ENCODE measurements at regions not wholly inside any gene's neighbourhood (a gene's known extent, or its start where the extent isn't known, plus 50 kb on each side); places are given as distances from the start of the nearest gene placed in this dataset.

DNA sequence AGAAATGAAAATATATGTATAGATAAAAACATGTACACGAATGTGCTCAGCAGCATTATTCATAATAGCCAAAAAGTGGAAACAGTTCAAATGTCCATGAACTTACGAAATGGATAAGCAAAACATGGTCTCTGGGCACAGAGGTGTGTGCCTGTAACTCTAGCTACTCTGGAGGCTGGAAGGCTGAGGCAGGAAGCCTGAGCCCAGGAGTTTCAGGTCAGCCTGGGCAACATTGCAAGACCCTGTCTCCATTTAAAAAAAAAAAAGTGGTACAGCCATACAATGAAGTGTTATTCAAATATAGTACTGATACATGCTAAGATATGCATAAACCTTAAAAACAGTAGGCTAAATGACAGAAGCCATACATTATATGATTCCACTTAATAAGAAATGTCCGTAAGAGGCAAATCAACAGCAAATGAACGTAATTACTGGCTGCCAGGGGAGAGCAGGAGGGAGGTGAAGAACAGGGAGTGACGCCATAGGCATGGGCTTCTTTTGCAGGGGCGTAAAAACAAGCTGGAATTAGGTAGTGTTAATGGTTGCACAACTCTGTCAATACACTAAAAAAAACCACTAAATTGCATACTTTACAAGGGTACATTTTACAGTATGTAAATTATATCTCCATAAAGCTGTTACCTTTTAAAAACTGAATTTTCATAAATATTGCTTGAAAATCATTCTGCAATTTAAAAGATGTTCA lies 87.2 kb upstream of the PLEKHM1 start:
- ChIA-PET POLR2A (no interaction called here), CTCF (no interaction called here)
- Histone ChIP-seq H3K27me3 (ENCODE audit: control insufficient read depth, insufficient read depth, low read length) (no peaks in the 10 kb centered on the region), H3K27ac (ENCODE audit: low read depth, low read length) (no peak overlapping the region), H3K4me3 (ENCODE audit: low read depth, low read length) (no peak overlapping the region), H3K9me3 (ENCODE audit: control insufficient read depth, insufficient read depth, low read length) (no peaks in the 10 kb centered on the region)
- TF ChIP-seq, protein P1, sequence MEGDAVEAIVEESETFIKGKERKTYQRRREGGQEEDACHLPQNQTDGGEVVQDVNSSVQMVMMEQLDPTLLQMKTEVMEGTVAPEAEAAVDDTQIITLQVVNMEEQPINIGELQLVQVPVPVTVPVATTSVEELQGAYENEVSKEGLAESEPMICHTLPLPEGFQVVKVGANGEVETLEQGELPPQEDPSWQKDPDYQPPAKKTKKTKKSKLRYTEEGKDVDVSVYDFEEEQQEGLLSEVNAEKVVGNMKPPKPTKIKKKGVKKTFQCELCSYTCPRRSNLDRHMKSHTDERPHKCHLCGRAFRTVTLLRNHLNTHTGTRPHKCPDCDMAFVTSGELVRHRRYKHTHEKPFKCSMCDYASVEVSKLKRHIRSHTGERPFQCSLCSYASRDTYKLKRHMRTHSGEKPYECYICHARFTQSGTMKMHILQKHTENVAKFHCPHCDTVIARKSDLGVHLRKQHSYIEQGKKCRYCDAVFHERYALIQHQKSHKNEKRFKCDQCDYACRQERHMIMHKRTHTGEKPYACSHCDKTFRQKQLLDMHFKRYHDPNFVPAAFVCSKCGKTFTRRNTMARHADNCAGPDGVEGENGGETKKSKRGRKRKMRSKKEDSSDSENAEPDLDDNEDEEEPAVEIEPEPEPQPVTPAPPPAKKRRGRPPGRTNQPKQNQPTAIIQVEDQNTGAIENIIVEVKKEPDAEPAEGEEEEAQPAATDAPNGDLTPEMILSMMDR (IDR thresholded peaks at IDR 0.05; ENCODE audit: low read depth, low read length): no peak
- no peak for DNase-seq (ENCODE audit: low read depth, low spot score)

DNA sequence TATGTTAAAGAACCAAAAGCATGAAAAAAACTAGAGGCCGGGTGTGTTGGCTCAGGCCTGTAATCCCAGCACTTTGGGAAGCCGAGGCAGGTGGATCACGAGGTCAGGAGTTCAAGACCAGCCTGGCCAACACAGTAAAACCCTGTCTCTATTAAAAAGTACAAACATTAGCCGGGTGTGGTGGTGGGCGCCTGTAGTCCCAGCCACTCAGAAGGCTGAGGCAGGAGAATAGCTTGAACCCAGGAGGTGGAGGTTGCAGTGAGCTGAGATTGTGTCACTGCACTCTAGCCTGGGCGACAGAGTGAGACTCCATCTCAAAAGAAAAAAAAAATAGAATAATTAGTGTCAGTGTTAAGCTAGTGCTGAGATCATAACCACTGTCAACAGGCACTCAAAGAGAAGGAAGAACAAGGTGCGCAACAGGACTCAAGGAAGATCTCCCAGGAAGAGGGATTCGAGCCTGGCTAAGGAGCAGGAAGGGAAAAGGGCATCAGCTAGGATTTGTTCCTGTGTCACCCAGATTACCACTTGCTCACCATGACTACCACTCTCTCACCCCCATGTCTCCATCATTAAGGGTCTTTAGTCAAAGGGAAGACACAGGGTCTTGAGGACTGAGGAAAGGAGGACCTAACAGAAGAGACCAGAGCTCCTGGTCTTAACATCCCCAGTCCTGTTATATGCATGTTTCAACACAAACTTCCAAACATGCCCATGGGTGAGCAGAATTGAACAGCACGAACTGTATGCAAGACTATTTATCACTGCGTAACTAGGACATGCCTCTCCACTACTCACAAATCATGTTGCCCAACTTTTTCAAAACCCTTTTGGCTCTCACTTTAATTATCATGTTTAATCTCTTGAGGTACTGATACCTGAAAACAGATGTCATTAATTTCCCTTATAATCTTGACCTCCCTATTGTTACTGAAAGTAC lies 88.3 kb upstream of the PLEKHM1 start:
- no peak overlapping the region for H3K27ac ChIP-seq (ENCODE audit: low read depth, low read length)
- POLR2A ChIA-PET: no interaction called here
- no peaks in the 10 kb centered on the region for H3K27me3 ChIP-seq (ENCODE audit: control insufficient read depth, insufficient read depth, low read length)
- TF ChIP-seq, protein P1 (IDR thresholded peaks at IDR 0.05; ENCODE audit: low read depth, low read length): no peak
- H3K4me3 ChIP-seq (ENCODE audit: low read depth, low read length): no peak overlapping the region
- no peak for DNase-seq (ENCODE audit: low read depth, low spot score)
- CTCF ChIA-PET: no interaction called here
- no peaks in the 10 kb centered on the region for H3K9me3 ChIP-seq (ENCODE audit: control insufficient read depth, insufficient read depth, low read length)

DNA sequence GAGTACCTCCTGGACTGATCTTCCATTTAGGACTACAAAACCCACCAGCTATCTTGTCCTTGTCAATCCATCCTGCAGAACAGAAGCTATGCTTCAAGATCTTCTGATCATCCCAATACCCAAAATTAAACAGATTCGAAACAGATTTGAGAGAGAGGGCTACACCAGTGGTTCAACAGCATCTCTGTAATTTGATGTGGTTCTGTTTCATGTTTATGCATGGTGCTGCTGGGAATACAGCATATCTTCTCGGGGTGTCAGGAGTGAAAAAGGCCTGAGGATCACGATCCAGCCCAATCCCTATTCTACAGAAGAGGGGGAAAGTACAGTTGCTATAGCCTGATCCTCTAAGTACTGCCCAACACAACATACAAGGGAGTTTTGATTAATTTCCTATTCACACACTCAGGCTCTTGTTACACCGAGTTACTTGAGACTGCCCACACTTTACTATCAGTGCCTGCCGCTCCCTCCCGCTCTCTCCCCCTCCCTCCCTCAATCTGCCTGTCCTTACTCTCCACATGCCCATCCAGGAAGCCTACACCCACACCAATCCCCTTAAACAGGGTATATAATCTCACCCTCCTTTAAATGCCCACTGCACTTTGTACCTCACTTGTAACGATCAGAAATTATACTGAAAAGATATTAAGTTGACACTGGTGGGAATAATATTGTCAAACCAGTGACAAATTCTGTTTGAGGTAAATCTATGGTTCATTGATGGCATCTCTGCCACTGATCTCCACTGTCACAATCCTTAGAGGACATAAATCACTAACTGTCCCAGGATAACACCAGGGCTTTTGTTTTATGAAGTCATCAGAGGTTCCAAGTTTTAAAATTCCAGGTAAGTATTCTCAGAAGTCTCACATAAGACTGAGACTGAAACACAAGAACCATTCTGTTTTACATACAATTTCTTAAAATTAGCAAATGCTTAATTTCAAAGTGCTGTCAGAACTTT lies 89.3 kb upstream of the PLEKHM1 start:
- ChIA-PET POLR2A (no interaction called here), CTCF (no interaction called here)

DNA sequence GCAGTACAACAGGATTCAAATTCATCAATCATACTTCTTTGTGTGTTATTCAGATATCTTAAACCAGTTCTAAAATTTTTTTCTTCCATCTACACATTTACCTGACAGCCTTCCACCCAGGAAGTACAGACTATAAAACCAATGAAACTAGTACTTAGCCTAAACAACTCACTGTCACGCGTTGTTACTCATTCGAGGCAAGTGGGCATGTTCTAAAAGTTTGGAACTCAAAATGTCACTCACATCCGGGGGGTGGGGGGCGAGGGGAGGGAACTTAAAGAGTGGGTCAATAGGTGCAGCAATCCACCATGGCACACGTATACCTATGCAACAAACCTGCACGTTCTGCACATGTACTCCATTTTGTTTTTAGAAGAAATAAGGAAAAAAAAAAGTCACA lies 90.4 kb upstream of the PLEKHM1 start:
- DNase-seq (ENCODE audit: low read depth, low spot score): no peak
- H3K27me3 ChIP-seq (ENCODE audit: control insufficient read depth, insufficient read depth, low read length): no peaks in the 10 kb centered on the region
- no peak overlapping the region for H3K27ac ChIP-seq (ENCODE audit: low read depth, low read length)
- no peaks in the 10 kb centered on the region for H3K9me3 ChIP-seq (ENCODE audit: control insufficient read depth, insufficient read depth, low read length)
- no peak overlapping the region for H3K4me3 ChIP-seq (ENCODE audit: low read depth, low read length)
- TF ChIP-seq, protein P1 (IDR thresholded peaks at IDR 0.05; ENCODE audit: low read depth, low read length): no peak
- ChIA-PET CTCF (no interaction called here), POLR2A (no interaction called here)

More for the DNA sequence above, 89.3 kb upstream of the PLEKHM1 start:
- H3K27ac ChIP-seq (ENCODE audit: low read depth, low read length): no peak overlapping the region
- no peak for DNase-seq (ENCODE audit: low read depth, low spot score)
- no peaks in the 10 kb centered on the region for H3K27me3 ChIP-seq (ENCODE audit: control insufficient read depth, insufficient read depth, low read length)
- no peaks in the 10 kb centered on the region for H3K9me3 ChIP-seq (ENCODE audit: control insufficient read depth, insufficient read depth, low read length)
- no peak overlapping the region for H3K4me3 ChIP-seq (ENCODE audit: low read depth, low read length)
- TF ChIP-seq, protein P1 (IDR thresholded peaks at IDR 0.05; ENCODE audit: low read depth, low read length): no peak

All from AG04450 (cell line).